IMR-90 (cell line): ENCODE measurements at regions not wholly inside any gene's neighbourhood (a gene's known extent, or its start where the extent isn't known, plus 50 kb on each side); places are given as distances from the start of the nearest gene placed in this dataset.

Experiments
- ATAC-seq: fragments of 200-7000 bp; cut with Tn5 transposase; 2 replicates; pipeline ENCODE4 v1.9.1; 2020; ENCODE audit warnings: low read depth, mild to moderate bottlenecking, moderate library complexity
- BruUV-seq: library from RNA; stranded (reverse); fragments of 400-500 nt; replicated peaks from 2 replicates; lab custom pipeline; 2021; lab: Mats Ljungman, UMichigan
- CTCF ChIA-PET: fragments of 300-600 bp; formaldehyde crosslinking; extraction: SDS; loops from one replicate; lab custom pipeline; 2021; ENCODE audit warnings: antibody characterized with exemption; lab: Yijun Ruan, JAX
- POLR2A ChIA-PET: fragments of 300-600 bp; sonication (Branson Sonifier 250); formaldehyde crosslinking; loops from one replicate; lab custom pipeline; 2022; ENCODE audit warnings: antibody characterized with exemption; ENCODE audit not compliant: unreplicated experiment; lab: Charles Lee
- DNase-seq: peaks from one replicate; pipeline ENCODE4 v3.0.0; 2013
- H2AFZ ChIP-seq: replicated peaks from 2 replicates; pipeline ENCODE3; 2013; ENCODE audit warnings: low read length, mild to moderate bottlenecking; ENCODE audit not compliant: poor library complexity
- H2AK5ac ChIP-seq: 2 replicates; pipeline ENCODE4 v1.6.1; 2013; ENCODE audit warnings: low read depth, low read length, inconsistent platforms
- H2AK9ac ChIP-seq: replicated peaks from 2 replicates; pipeline ENCODE3; 2013; ENCODE audit warnings: mild to moderate bottlenecking, low read depth, low read length, moderate library complexity; ENCODE audit not compliant: poor library complexity
- H2BK120ac ChIP-seq: 2 replicates; pipeline ENCODE4 v1.6.1; 2013; ENCODE audit warnings: low read depth, low read length, inconsistent platforms
- H2BK15ac ChIP-seq: 3 replicates; pipeline ENCODE4 v1.6.1; 2013; ENCODE audit warnings: low read depth, low read length, inconsistent platforms
- H2BK20ac ChIP-seq: 2 replicates; pipeline ENCODE4 v1.6.1; 2013; ENCODE audit warnings: low read depth, mild to moderate bottlenecking, inconsistent platforms, low read length, moderate library complexity
- H2BK5ac ChIP-seq: 2 replicates; pipeline ENCODE4 v1.6.1; 2013; ENCODE audit warnings: mild to moderate bottlenecking, low read depth, low read length, inconsistent platforms; ENCODE audit not compliant: poor library complexity, severe bottlenecking
- H3K14ac ChIP-seq: replicated peaks from 2 replicates; pipeline ENCODE4 v1.6.1; 2013; ENCODE audit warnings: low read depth, low read length, inconsistent platforms
- H3K18ac ChIP-seq: 2 replicates; pipeline ENCODE4 v1.6.1; 2013; ENCODE audit warnings: low read depth, low read length, control low read depth
- H3K23ac ChIP-seq: 2 replicates; pipeline ENCODE4 v1.6.1; 2013; ENCODE audit warnings: low read depth, low read length, inconsistent platforms
- H3K27ac ChIP-seq: 2 replicates; pipeline ENCODE4 v1.5.1; 2013; ENCODE audit warnings: mild to moderate bottlenecking, control low read depth, low read length; ENCODE audit not compliant: insufficient read depth
- H3K27me3 ChIP-seq: 2 replicates; pipeline ENCODE4 v1.6.1; 2013; ENCODE audit warnings: low read length; ENCODE audit not compliant: control insufficient read depth, insufficient read depth
- H3K36me3 ChIP-seq: 2 replicates; pipeline ENCODE4 v1.6.1; 2013; ENCODE audit warnings: low read length, mixed read lengths; ENCODE audit not compliant: control insufficient read depth, insufficient read depth
- H3K4ac ChIP-seq: 2 replicates; pipeline ENCODE4 v1.6.1; 2013; ENCODE audit warnings: low read depth, low read length, inconsistent platforms
- H3K4me1 ChIP-seq: 2 replicates; pipeline ENCODE4 v1.6.1; 2013; ENCODE audit warnings: low read length, mixed read lengths; ENCODE audit not compliant: control insufficient read depth, insufficient read depth
- H3K4me2 ChIP-seq: 2 replicates; pipeline ENCODE4 v1.6.1; 2013; ENCODE audit warnings: low read depth, mild to moderate bottlenecking, control low read depth, low read length, moderate library complexity
- H3K4me3 ChIP-seq: 2 replicates; pipeline ENCODE4 v1.5.1; 2013; ENCODE audit warnings: low read depth, mild to moderate bottlenecking, control low read depth, low read length, moderate library complexity; ENCODE audit not compliant: insufficient read depth
- H3K56ac ChIP-seq: 2 replicates; pipeline ENCODE4 v1.6.1; 2013; ENCODE audit warnings: low read length, inconsistent platforms; ENCODE audit not compliant: insufficient read depth; ENCODE audit errors: extremely low read depth
- H3K79me1 ChIP-seq, 2 experiments: 2 replicates each; pipeline ENCODE4 v1.6.1; 2013; ENCODE audit warnings: low read length in 2 of 2, inconsistent platforms in 1 of 2, low read depth in 1 of 2
- H3K9ac ChIP-seq: 2 replicates; pipeline ENCODE4 v1.6.1; 2013; ENCODE audit warnings: low read depth, low read length, control low read depth
- H3K9me1 ChIP-seq: 2 replicates; pipeline ENCODE4 v1.6.1; 2013; ENCODE audit warnings: low read length, inconsistent platforms; ENCODE audit not compliant: insufficient read depth
- H3K9me3 ChIP-seq: 2 replicates; pipeline ENCODE4 v1.6.1; 2013; ENCODE audit warnings: low read length; ENCODE audit not compliant: control insufficient read depth, insufficient read depth
- H4K20me1 ChIP-seq: 2 replicates; pipeline ENCODE4 v1.6.1; 2013; ENCODE audit warnings: low read length, inconsistent platforms; ENCODE audit not compliant: insufficient read depth
- H4K5ac ChIP-seq: 2 replicates; pipeline ENCODE4 v1.6.1; 2013; ENCODE audit warnings: mild to moderate bottlenecking, low read depth, low read length, control low read depth
- H4K8ac ChIP-seq, 2 experiments: 2 replicates each; pipeline ENCODE4 v1.6.1; 2013; ENCODE audit warnings: low read depth in 2 of 2, low read length in 2 of 2, control low read depth in 1 of 2, inconsistent platforms in 1 of 2
- H4K91ac ChIP-seq: 2 replicates; pipeline ENCODE4 v1.6.1; 2013; ENCODE audit warnings: low read depth, low read length, inconsistent platforms; ENCODE audit not compliant: insufficient read depth
- CEBPB ChIP-seq: IDR thresholded peaks from 2 replicates; pipeline ENCODE4 v1.6.1; 2012; ENCODE audit warnings: low read depth, low read length, improper control_type of control experiment
- ELK1 ChIP-seq: fragments of 150-350 bp; IDR thresholded peaks from 2 replicates; pipeline ENCODE4 v1.6.1; 2016; ENCODE audit warnings: low read depth, mild to moderate bottlenecking, low read length, moderate library complexity, borderline replicate concordance
- WGBS, 2 experiments: methylation state at CpG; one replicate each; pipeline versions ENCODE4 v1.1.5 to v1.1.7; 2013; ENCODE audit warnings: missing lambda C conversion rate in 2 of 2; ENCODE audit not compliant: insufficient read length in 1 of 2; ENCODE audit errors: extremely low coverage in 2 of 2; 5-methylcytosine and 5-hydroxymethylcytosine counted together
- dilution Hi-C: fragments of 300-500 bp; cut with HindIII; formaldehyde crosslinking; loops from one replicate; pipeline ENCODE4 v1.14.3; 2018; ENCODE audit warnings: low sequenced_read_pairs; ENCODE audit not compliant: unreplicated experiment
- in situ Hi-C: fragments of 300-500 bp; cut with MboI; formaldehyde crosslinking; loops from 3 replicates; pipeline ENCODE4 v1.14.3; 2019; ENCODE audit warnings: low sequenced_read_pairs, inconsistent platforms, mixed read lengths
- intact Hi-C: fragments of 100-400 bp; cut with micrococcal nuclease; formaldehyde crosslinking; loops from 2 replicates; pipeline ENCODE4 v1.10.0; 2022

- Histone ChIP-seq H3K9ac (no peak overlapping the region), H3K4me2 (no peak overlapping the region), H3K9me3 (no peaks in the 10 kb centered on the region), H2BK120ac (no peak overlapping the region), H3K18ac (no peak overlapping the region), H2BK20ac (no peak overlapping the region), H3K27me3 (no peaks in the 10 kb centered on the region), H3K23ac (no peak overlapping the region), H2BK15ac (no peak overlapping the region), H3K36me3 (no peaks in the 10 kb centered on the region), H4K5ac (no peak overlapping the region), H3K9me1 (no peaks in the 10 kb centered on the region), H2BK5ac (no peak overlapping the region), H4K91ac (no peak overlapping the region), H4K8ac (no peak overlapping the region), H2AK5ac (no peak overlapping the region), H3K4ac (no peak overlapping the region), H2AK9ac (no peak overlapping the region), H3K14ac (no peak overlapping the region), H4K20me1 (no peaks in the 10 kb centered on the region), H2AFZ (no peak overlapping the region), H3K4me1 (peaks cover 2% of the 10 kb centered on the region; the same call in 1 of the 2 replicates), H3K79me1 (no peaks in the 10 kb centered on the region), H3K27ac (no peak overlapping the region), H3K56ac (no peak overlapping the region), H3K4me3 (no peak overlapping the region)
- dilution Hi-C loops (no loop called here), in situ Hi-C loops (no loop called here), intact Hi-C loops (no loop called here)
- DNase-seq = no peak
- BruUV-seq = no TSS peak
- ChIA-PET POLR2A (no interaction called here), CTCF (no interaction called here)
- no CpG with 5 or more reads among the region's 2 CpGs for WGBS, 2 experiments
- ATAC-seq = no peak
- TF ChIP-seq CEBPB (0 out of 2 replicates have a peak, but pooled peaks have one; percentile 4), ELK1 (no peak)
These were observed 56.3 kb upstream of the PRL start for GRCh38 chr6:22353101-22353500.
